Ovary (tissue), 7 donors: ENCODE measurements at regions not wholly inside any gene's neighbourhood (a gene's known extent, or its start where the extent isn't known, plus 50 kb on each side); places are given as distances from the start of the nearest gene placed in this dataset.

Experiments used
- DNase-seq, 5 donors: peaks; one replicate each; pipeline ENCODE4 v3.0.0-alpha.2; 2019 to 2020
- H3K27ac ChIP-seq, 2 donors: fragments of 200-600 bp; one replicate each; pipeline versions ENCODE4 v1.5.1 to v1.8.0; 2019 to 2022
- H3K27me3 ChIP-seq: fragments of 200-600 bp; one replicate; pipeline ENCODE4 v1.8.0; 2022
- H3K36me3 ChIP-seq: fragments of 200-600 bp; sonication (generic); one replicate; pipeline ENCODE4 v1.5.1; 2019
- H3K4me1 ChIP-seq: one replicate; pipeline ENCODE4 v1.8.1; 2013; ENCODE audit warnings: mild to moderate bottlenecking, moderate library complexity; ENCODE audit not compliant: insufficient read depth
- H3K4me3 ChIP-seq: fragments of 200-600 bp; sonication (generic); one replicate; pipeline ENCODE4 v1.5.1; 2017
- H3K9me3 ChIP-seq, 2 donors: fragments of 200-600 bp in 1 of 2; sonication (generic) in 1 of 2; one replicate each; pipeline versions ENCODE4 v1.5.1 to v1.8.1; 2013 to 2019; ENCODE audit warnings: mild to moderate bottlenecking in 1 of 2, moderate library complexity in 1 of 2
- EP300 ChIP-seq: sonication (generic); formaldehyde crosslinking; IDR thresholded peaks from one replicate; pipeline ENCODE4 v1.6.1; 2017; ENCODE audit warnings: antibody characterized with exemption
- POLR2A ChIP-seq: fragments of 450-650 bp; IDR thresholded peaks from one replicate; pipeline ENCODE4 v1.6.1; 2017; ENCODE audit warnings: antibody characterized with exemption, mild to moderate bottlenecking, moderate library complexity
- WGBS, 3 donors: extraction: QIAGEN DNeasy Blood & Tissue Kit in 1 of 3; methylation state at CpG; one replicate each; pipeline versions ENCODE4 v1.1.5 to v1.1.7; 2013 to 2017; 5-methylcytosine and 5-hydroxymethylcytosine counted together
- intact Hi-C, 4 donors: fragments of 100-400 bp; cut with DNase I; formaldehyde crosslinking; loops; one replicate each; pipeline versions ENCODE4 v1.11.0 to v1.15.1; 2022 to 2023
- TF ChIP-seq, protein P1 (sequence below), 3 donors: fragments of 450-650 bp in 2 of 3; fragments of 200-600 bp in 1 of 3; IDR thresholded peaks; one replicate each; pipeline versions ENCODE4 v1.5.1 to v1.8.0; 2016 to 2022; ENCODE audit warnings: antibody characterized with exemption in 3 of 3, mild to moderate bottlenecking in 1 of 3
- donor health status: DM: no; HTN: no; CAD: no; lungs with moderate emphysema.
- donor health status: DM: no; HTN: no; CAD: no.
- donor health status: Bipolar disorder and iron deficiency.
- donor health status: DM: no; HTN: no; CAD: no.
- donor health status: DM: yes; HTN: yes; CAD: no.

GRCh38 chr1:61533546-61533945 lies 191.4 kb downstream of the TM2D1 start:
- no peaks in the 10 kb centered on the region for H3K4me1 ChIP-seq
- intact Hi-C loops: no loop called here
- DNase-seq: no peak
- no peaks in the 10 kb centered on the region for H3K27me3 ChIP-seq
- H3K27ac ChIP-seq: no peak overlapping the region
- TF ChIP-seq EP300: no peak
- TF ChIP-seq, protein P1, sequence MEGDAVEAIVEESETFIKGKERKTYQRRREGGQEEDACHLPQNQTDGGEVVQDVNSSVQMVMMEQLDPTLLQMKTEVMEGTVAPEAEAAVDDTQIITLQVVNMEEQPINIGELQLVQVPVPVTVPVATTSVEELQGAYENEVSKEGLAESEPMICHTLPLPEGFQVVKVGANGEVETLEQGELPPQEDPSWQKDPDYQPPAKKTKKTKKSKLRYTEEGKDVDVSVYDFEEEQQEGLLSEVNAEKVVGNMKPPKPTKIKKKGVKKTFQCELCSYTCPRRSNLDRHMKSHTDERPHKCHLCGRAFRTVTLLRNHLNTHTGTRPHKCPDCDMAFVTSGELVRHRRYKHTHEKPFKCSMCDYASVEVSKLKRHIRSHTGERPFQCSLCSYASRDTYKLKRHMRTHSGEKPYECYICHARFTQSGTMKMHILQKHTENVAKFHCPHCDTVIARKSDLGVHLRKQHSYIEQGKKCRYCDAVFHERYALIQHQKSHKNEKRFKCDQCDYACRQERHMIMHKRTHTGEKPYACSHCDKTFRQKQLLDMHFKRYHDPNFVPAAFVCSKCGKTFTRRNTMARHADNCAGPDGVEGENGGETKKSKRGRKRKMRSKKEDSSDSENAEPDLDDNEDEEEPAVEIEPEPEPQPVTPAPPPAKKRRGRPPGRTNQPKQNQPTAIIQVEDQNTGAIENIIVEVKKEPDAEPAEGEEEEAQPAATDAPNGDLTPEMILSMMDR (IDR thresholded peaks at IDR 0.05): no peak
- no peak for TF ChIP-seq POLR2A
- no peaks in the 10 kb centered on the region for H3K36me3 ChIP-seq
- H3K4me3 ChIP-seq: no peak overlapping the region
- WGBS, 3 donors: 32 to 50% (median 44%) methylated on average over 1 of the region's 1 CpG
- no peaks in the 10 kb centered on the region for H3K9me3 ChIP-seq

- DNase-seq: no peak
- 63 to 64% (median 64%) methylated on average over 2 of the region's 2 CpGs for WGBS, 3 donors
- Histone ChIP-seq H3K27ac (no peak overlapping the region), H3K36me3 (no peaks in the 10 kb centered on the region), H3K27me3 (no peaks in the 10 kb centered on the region), H3K9me3 (no peaks in the 10 kb centered on the region), H3K4me3 (no peak overlapping the region), H3K4me1 (no peaks in the 10 kb centered on the region)
- TF ChIP-seq, protein P1 (IDR thresholded peaks at IDR 0.05): no peak
- TF ChIP-seq POLR2A (no peak), EP300 (no peak)
- intact Hi-C loops: no loop called here
Observed at GRCh38 chr1:61531716-61532115, 193.2 kb downstream of the TM2D1 start.

GRCh38 chr1:61523893-61524605 lies 200.9 kb downstream of the TM2D1 start:
- Histone ChIP-seq H3K36me3 (no peaks in the 10 kb centered on the region), H3K27me3 (no peaks in the 10 kb centered on the region), H3K27ac (no peak overlapping the region), H3K9me3 (no peaks in the 10 kb centered on the region), H3K4me3 (no peak overlapping the region), H3K4me1 (no peaks in the 10 kb centered on the region)
- no peak for DNase-seq
- TF ChIP-seq, protein P1 (IDR thresholded peaks at IDR 0.05): no peak
- no peak for TF ChIP-seq POLR2A
- no peak for TF ChIP-seq EP300
- 85 to 89% (median 89%) methylated on average over 1 of the region's 1 CpG for WGBS, 3 donors
- intact Hi-C loops: no loop called here

DNA sequence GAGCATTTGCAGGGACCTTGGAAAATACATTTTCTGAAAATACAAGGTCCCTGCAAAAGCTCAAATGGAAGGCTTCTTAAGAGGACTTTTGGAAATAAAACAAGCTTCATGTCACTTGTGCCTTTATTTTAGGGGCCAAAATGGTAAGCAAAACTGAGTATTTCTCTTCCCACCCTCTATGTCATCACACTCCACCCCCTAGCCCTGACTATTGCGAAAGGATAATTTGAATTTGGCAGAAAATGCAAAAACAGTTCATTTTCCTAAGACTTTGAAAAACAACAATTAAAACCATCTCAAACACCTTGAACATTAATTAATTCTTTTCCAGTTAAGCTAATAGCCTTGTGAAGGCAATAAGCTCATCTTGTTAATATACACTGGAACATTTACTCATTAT lies 201.7 kb downstream of the TM2D1 start:
- no peaks in the 10 kb centered on the region for H3K9me3 ChIP-seq
- WGBS, 3 donors: 37 to 47% (median 37%) methylated on average over 1 of the region's 1 CpG
- intact Hi-C loops: no loop called here
- H3K4me1 ChIP-seq: no peaks in the 10 kb centered on the region
- no peaks in the 10 kb centered on the region for H3K36me3 ChIP-seq
- H3K4me3 ChIP-seq: no peak overlapping the region
- H3K27ac ChIP-seq: no peak overlapping the region
- no peak for DNase-seq
- H3K27me3 ChIP-seq: no peaks in the 10 kb centered on the region
- TF ChIP-seq EP300: no peak

- no peak for DNase-seq
- no peak overlapping the region for H3K4me3 ChIP-seq
- no peaks in the 10 kb centered on the region for H3K27me3 ChIP-seq
- H3K9me3 ChIP-seq: no peaks in the 10 kb centered on the region
- intact Hi-C loops: no loop called here
- H3K4me1 ChIP-seq: no peaks in the 10 kb centered on the region
- TF ChIP-seq POLR2A: no peak
- TF ChIP-seq, protein P1 (IDR thresholded peaks at IDR 0.05): no peak
- no peak for TF ChIP-seq EP300
- no peak overlapping the region for H3K27ac ChIP-seq
- H3K36me3 ChIP-seq: no peaks in the 10 kb centered on the region
Observed at GRCh38 chr1:61520401-61520800, 204.5 kb downstream of the TM2D1 start.
